LoVo (cell line): ENCODE measurements at regions not wholly inside any gene's neighbourhood (a gene's known extent, or its start where the extent isn't known, plus 50 kb on each side); places are given as distances from the start of the nearest gene placed in this dataset.
"Not testable (repeated sequence)": the region's sequence is repeated elsewhere in the genome, so short reads cannot be mapped to it uniquely, and the experiment has no call there.

ENCODE experiments used
- DNase-seq: peaks from one replicate; pipeline ENCODE4 v3.0.0-alpha.2; 2016; ENCODE audit warnings: low spot score

- DNase-seq: no peak
These were observed 153.4 kb upstream of the CCDC150 start for GRCh38 chr2:196486146-196486545.

GRCh38 chr2:196487417-196487816 is 152.1 kb upstream of the CCDC150 start:
- DNase-seq: no peak

- DNase-seq: no peak
These were observed 150.1 kb upstream of the CCDC150 start for GRCh38 chr2:196489371-196489770.

- DNase-seq: no peak
These were observed 146.6 kb upstream of the CCDC150 start for GRCh38 chr2:196492946-196493345.

- DNase-seq: no peak
These were observed 140.6 kb upstream of the CCDC150 start for GRCh38 chr2:196498962-196499361.

GRCh38 chr2:196499686-196500085 is 139.8 kb upstream of the CCDC150 start:
- no peak for DNase-seq

GRCh38 chr2:196500686-196501431 is 138.7 kb upstream of the CCDC150 start:
- DNase-seq: no peak

GRCh38 chr2:196501836-196502235 is 137.7 kb upstream of the CCDC150 start:
- no peak for DNase-seq

- no peak for DNase-seq
These were observed 137.1 kb upstream of the CCDC150 start for GRCh38 chr2:196502386-196502785.

- no peak for DNase-seq
These were observed 136.1 kb upstream of the CCDC150 start for GRCh38 chr2:196503398-196503797.

GRCh38 chr2:196504788-196505187 is 134.7 kb upstream of the CCDC150 start:
- no peak for DNase-seq

GRCh38 chr2:196510246-196510645 is 129.3 kb upstream of the CCDC150 start:
- no peak for DNase-seq

GRCh38 chr2:196511258-196512168 is 128.0 kb upstream of the CCDC150 start:
- DNase-seq: no peak

- DNase-seq: no peak
These were observed 125.6 kb upstream of the CCDC150 start for GRCh38 chr2:196513796-196514526.

GRCh38 chr2:196514641-196515040 is 124.9 kb upstream of the CCDC150 start:
- DNase-seq: no peak

- DNase-seq: no peak
These were observed 124.5 kb upstream of the CCDC150 start for GRCh38 chr2:196515051-196515450.

- DNase-seq: no peak
These were observed 123.9 kb upstream of the CCDC150 start for GRCh38 chr2:196515608-196516007.

- DNase-seq: no peak
These were observed 123.0 kb upstream of the CCDC150 start for GRCh38 chr2:196516564-196516963.

GRCh38 chr2:196520605-196521004 is 118.9 kb upstream of the CCDC150 start:
- DNase-seq: no peak

- not testable (repeated sequence) for DNase-seq
These were observed 112.4 kb upstream of the CCDC150 start for GRCh38 chr2:196526981-196527725.

- DNase-seq: no peak
These were observed 110.9 kb upstream of the CCDC150 start for GRCh38 chr2:196528486-196529223.
